H9 (cell line): ENCODE measurements at regions not wholly inside any gene's neighbourhood (a gene's known extent, or its start where the extent isn't known, plus 50 kb on each side); places are given as distances from the start of the nearest gene placed in this dataset.

Source experiments
- DNase-seq: peaks from one replicate; pipeline ENCODE4 v3.0.0-alpha.2; 2017
- H2AFZ ChIP-seq: one replicate; pipeline ENCODE4 v1.6.1; 2013; ENCODE audit warnings: mild to moderate bottlenecking, low read length, control low read depth, moderate library complexity
- H2AK5ac ChIP-seq: 2 replicates; pipeline ENCODE4 v1.6.1; 2013; ENCODE audit warnings: low read length, control low read depth, mixed read lengths; ENCODE audit not compliant: insufficient read length
- H2BK120ac ChIP-seq: one replicate; pipeline ENCODE4 v1.6.1; 2013; ENCODE audit warnings: low read depth, mild to moderate bottlenecking, low read length, control low read depth, inconsistent platforms; ENCODE audit not compliant: poor library complexity, severe bottlenecking
- H2BK12ac ChIP-seq: 2 replicates; pipeline ENCODE4 v1.6.1; 2013; ENCODE audit warnings: low read length, control low read depth, mixed read lengths, low read depth; ENCODE audit not compliant: insufficient read length
- H2BK15ac ChIP-seq: 2 replicates; pipeline ENCODE4 v1.6.1; 2013; ENCODE audit warnings: low read depth, low read length, control low read depth
- H2BK20ac ChIP-seq: one replicate; pipeline ENCODE4 v1.6.1; 2013; ENCODE audit warnings: low read depth, mild to moderate bottlenecking, low read length, control low read depth, inconsistent platforms; ENCODE audit not compliant: poor library complexity, severe bottlenecking
- H2BK5ac ChIP-seq: 2 replicates; pipeline ENCODE4 v1.6.1; 2013; ENCODE audit warnings: low read length, control low read depth, mixed read lengths; ENCODE audit not compliant: insufficient read length
- H3K14ac ChIP-seq: 2 replicates; pipeline ENCODE4 v1.6.1; 2013; ENCODE audit warnings: low read length, control low read depth; ENCODE audit not compliant: insufficient read depth
- H3K18ac ChIP-seq: 2 replicates; pipeline ENCODE4 v1.6.1; 2013; ENCODE audit warnings: low read depth, mild to moderate bottlenecking, mixed read lengths, low read length, control low read depth; ENCODE audit not compliant: insufficient read length
- H3K23ac ChIP-seq: 2 replicates; pipeline ENCODE4 v1.6.1; 2013; ENCODE audit warnings: low read length, control low read depth, mixed read lengths, low read depth; ENCODE audit not compliant: insufficient read length
- H3K23me2 ChIP-seq: 2 replicates; pipeline ENCODE4 v1.6.1; 2013; ENCODE audit warnings: low read depth, mild to moderate bottlenecking, mixed read lengths, low read length, control low read depth; ENCODE audit not compliant: insufficient read length, poor library complexity, severe bottlenecking
- H3K27ac ChIP-seq: 2 replicates; pipeline ENCODE4 v1.5.1; 2013; ENCODE audit warnings: low read length, control low read depth, mixed read lengths, low read depth; ENCODE audit not compliant: insufficient read length
- H3K27me3 ChIP-seq: 2 replicates; pipeline ENCODE4 v1.6.1; 2013; ENCODE audit warnings: low read length, control low read depth, inconsistent platforms; ENCODE audit not compliant: insufficient read depth
- H3K4ac ChIP-seq: 2 replicates; pipeline ENCODE4 v1.6.1; 2013; ENCODE audit warnings: low read depth, mild to moderate bottlenecking, control low read depth, inconsistent platforms, low read length, moderate library complexity
- H3K4me1 ChIP-seq: 2 replicates; pipeline ENCODE4 v1.6.1; 2013; ENCODE audit warnings: low read length, control low read depth, inconsistent platforms; ENCODE audit not compliant: insufficient read depth
- H3K4me2 ChIP-seq: 2 replicates; pipeline ENCODE4 v1.6.1; 2013; ENCODE audit warnings: low read length, control low read depth, mixed read lengths; ENCODE audit not compliant: insufficient read length, insufficient read depth
- H3K56ac ChIP-seq: 2 replicates; pipeline ENCODE4 v1.6.1; 2013; ENCODE audit warnings: low read depth, mild to moderate bottlenecking, mixed read lengths, low read length, control low read depth; ENCODE audit not compliant: insufficient read length
- H3K79me1 ChIP-seq: 2 replicates; pipeline ENCODE4 v1.6.1; 2013; ENCODE audit warnings: low read depth, mild to moderate bottlenecking, moderate library complexity, low read length, control low read depth, inconsistent platforms; ENCODE audit not compliant: insufficient read depth, poor library complexity, severe bottlenecking
- H3K79me2 ChIP-seq: 2 replicates; pipeline ENCODE4 v1.6.1; 2013; ENCODE audit warnings: low read length, control low read depth, inconsistent platforms; ENCODE audit not compliant: insufficient read depth
- H3K9ac ChIP-seq: 2 replicates; pipeline ENCODE4 v1.6.1; 2013; ENCODE audit warnings: low read length, control low read depth, mixed read lengths; ENCODE audit not compliant: insufficient read length; ENCODE audit errors: extremely low read depth
- H3K9me3 ChIP-seq: one replicate; pipeline ENCODE4 v1.6.1; 2013; ENCODE audit warnings: low read depth, low read length, inconsistent platforms; ENCODE audit not compliant: control insufficient read depth
- H3T11ph ChIP-seq: one replicate; pipeline ENCODE4 v1.6.1; 2013; ENCODE audit warnings: mild to moderate bottlenecking, low read length, control low read depth, inconsistent platforms
- H4K20me1 ChIP-seq: one replicate; pipeline ENCODE4 v1.6.1; 2013; ENCODE audit not compliant: control insufficient read depth, insufficient read length, insufficient read depth
- H4K5ac ChIP-seq: 2 replicates; pipeline ENCODE4 v1.6.1; 2013; ENCODE audit warnings: low read depth, mild to moderate bottlenecking, mixed read lengths, low read length, control low read depth; ENCODE audit not compliant: insufficient read length
- H4K8ac ChIP-seq: replicated peaks from 2 replicates; pipeline ENCODE4 v1.6.1; 2013; ENCODE audit warnings: low read length, control low read depth, mixed read lengths, low read depth; ENCODE audit not compliant: insufficient read length
- H4K91ac ChIP-seq: 2 replicates; pipeline ENCODE4 v1.6.1; 2013; ENCODE audit warnings: low read depth, mild to moderate bottlenecking, moderate library complexity, mixed read lengths, low read length, control low read depth; ENCODE audit not compliant: insufficient read length
- H3K27ac Mint-ChIP-seq, 3 experiments: 2 replicates in 2 of 3; 3 replicates in 1 of 3; pipeline ENCODE4 v1.8.0; 2020 to 2021; ENCODE audit warnings: mixed read lengths in 3 of 3, mild to moderate bottlenecking in 1 of 3, moderate library complexity in 1 of 3
- H3K27me3 Mint-ChIP-seq: 2 replicates; pipeline ENCODE4 v1.8.0; 2021; ENCODE audit warnings: low read depth, mild to moderate bottlenecking, moderate library complexity, mixed read lengths
- H3K36me3 Mint-ChIP-seq, 3 experiments: 2 replicates in 2 of 3; 3 replicates in 1 of 3; pipeline ENCODE4 v1.8.0; 2020 to 2021; ENCODE audit warnings: low read depth in 3 of 3, mixed read lengths in 3 of 3; ENCODE audit not compliant: insufficient read depth in 1 of 3
- H3K4me1 Mint-ChIP-seq, 2 experiments: 2 replicates each; pipeline ENCODE4 v1.8.0; 2020; ENCODE audit warnings: mixed read lengths in 2 of 2
- H3K4me3 Mint-ChIP-seq, 2 experiments: 2 replicates in 1 of 2; 3 replicates in 1 of 2; pipeline ENCODE4 v1.8.0; 2020 to 2021; ENCODE audit warnings: mild to moderate bottlenecking in 2 of 2, mixed read lengths in 2 of 2, moderate library complexity in 1 of 2
- H3K9me3 Mint-ChIP-seq, 2 experiments: 2 replicates in 1 of 2; 3 replicates in 1 of 2; pipeline ENCODE4 v1.8.0; 2020; ENCODE audit warnings: mild to moderate bottlenecking in 2 of 2, mixed read lengths in 2 of 2, moderate library complexity in 1 of 2
- TF ChIP-seq, protein P1 (sequence below): fragments of 200-600 bp; sonication (generic); conservative IDR thresholded peaks from 3 replicates; pipeline ENCODE4 v1.8.0; 2021; ENCODE audit warnings: antibody characterized with exemption, mild to moderate bottlenecking

- H3K27ac ChIP-seq = no peak overlapping the region
- Mint-ChIP-seq H3K27ac (no peak overlapping the region), H3K27me3 (no peaks in the 10 kb centered on the region), H3K9me3 (peaks cover 13 to 16% of the 10 kb centered on the region in 2 experiments), H3K4me3 (no peak overlapping the region), H3K4me1 (peaks cover 0 to 4% of the 10 kb centered on the region in 2 experiments; a peak in 1 of 4 replicates), H3K36me3 (peaks cover 5 to 21% (median 11%) of the 10 kb centered on the region in 3 experiments; a peak in 4 of 7 replicates)
- TF ChIP-seq, protein P1, sequence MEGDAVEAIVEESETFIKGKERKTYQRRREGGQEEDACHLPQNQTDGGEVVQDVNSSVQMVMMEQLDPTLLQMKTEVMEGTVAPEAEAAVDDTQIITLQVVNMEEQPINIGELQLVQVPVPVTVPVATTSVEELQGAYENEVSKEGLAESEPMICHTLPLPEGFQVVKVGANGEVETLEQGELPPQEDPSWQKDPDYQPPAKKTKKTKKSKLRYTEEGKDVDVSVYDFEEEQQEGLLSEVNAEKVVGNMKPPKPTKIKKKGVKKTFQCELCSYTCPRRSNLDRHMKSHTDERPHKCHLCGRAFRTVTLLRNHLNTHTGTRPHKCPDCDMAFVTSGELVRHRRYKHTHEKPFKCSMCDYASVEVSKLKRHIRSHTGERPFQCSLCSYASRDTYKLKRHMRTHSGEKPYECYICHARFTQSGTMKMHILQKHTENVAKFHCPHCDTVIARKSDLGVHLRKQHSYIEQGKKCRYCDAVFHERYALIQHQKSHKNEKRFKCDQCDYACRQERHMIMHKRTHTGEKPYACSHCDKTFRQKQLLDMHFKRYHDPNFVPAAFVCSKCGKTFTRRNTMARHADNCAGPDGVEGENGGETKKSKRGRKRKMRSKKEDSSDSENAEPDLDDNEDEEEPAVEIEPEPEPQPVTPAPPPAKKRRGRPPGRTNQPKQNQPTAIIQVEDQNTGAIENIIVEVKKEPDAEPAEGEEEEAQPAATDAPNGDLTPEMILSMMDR = no peak
- no peak overlapping the region for H3K14ac ChIP-seq
- H3K4me1 ChIP-seq = no peaks in the 10 kb centered on the region
- H3K27me3 ChIP-seq = no peaks in the 10 kb centered on the region
- DNase-seq = no peak
- no peak overlapping the region for H3K23ac ChIP-seq
- no peak overlapping the region for H2BK5ac ChIP-seq
- H3K4me2 ChIP-seq = no peak overlapping the region
- no peaks in the 10 kb centered on the region for H3K79me1 ChIP-seq
- H2AFZ ChIP-seq = no peak overlapping the region
- no peak overlapping the region for H3T11ph ChIP-seq
- no peak overlapping the region for H2BK20ac ChIP-seq
- no peak overlapping the region for H3K18ac ChIP-seq
- H4K20me1 ChIP-seq = no peaks in the 10 kb centered on the region
- no peak overlapping the region for H2BK15ac ChIP-seq
- H3K56ac ChIP-seq = no peak overlapping the region
- no peak overlapping the region for H2AK5ac ChIP-seq
- no peak overlapping the region for H4K5ac ChIP-seq
- H3K9ac ChIP-seq = no peak overlapping the region
- no peaks in the 10 kb centered on the region for H3K79me2 ChIP-seq
- no peak overlapping the region for H2BK12ac ChIP-seq
- H3K4ac ChIP-seq = no peak overlapping the region
- no peak overlapping the region for H2BK120ac ChIP-seq
- no peaks in the 10 kb centered on the region for H3K23me2 ChIP-seq
- H4K8ac ChIP-seq = no peak overlapping the region
- H4K91ac ChIP-seq = no peak overlapping the region
- H3K9me3 ChIP-seq = no peaks in the 10 kb centered on the region
Observed at GRCh38 chr12:83859021-83859420, 1053.6 kb downstream of the SLC6A15 start.
